Lower leg skin (tissue), 3 donors: ENCODE measurements at regions not wholly inside any gene's neighbourhood (a gene's known extent, or its start where the extent isn't known, plus 50 kb on each side); places are given as distances from the start of the nearest gene placed in this dataset.

Experiments used
- POLR2A ChIP-seq, 2 donors: fragments of 450-650 bp; IDR thresholded peaks; one replicate each; pipeline ENCODE4 v1.6.1; 2016 to 2017; ENCODE audit warnings: antibody characterized with exemption in 2 of 2, mild to moderate bottlenecking in 1 of 2, moderate library complexity in 1 of 2
- TF ChIP-seq, protein P1 (sequence below), 3 donors: fragments of 450-650 bp; IDR thresholded peaks; one replicate each; pipeline ENCODE4 v1.5.1; 2016; ENCODE audit warnings: antibody characterized with exemption in 3 of 3, mild to moderate bottlenecking in 3 of 3, moderate library complexity in 2 of 3

DNA sequence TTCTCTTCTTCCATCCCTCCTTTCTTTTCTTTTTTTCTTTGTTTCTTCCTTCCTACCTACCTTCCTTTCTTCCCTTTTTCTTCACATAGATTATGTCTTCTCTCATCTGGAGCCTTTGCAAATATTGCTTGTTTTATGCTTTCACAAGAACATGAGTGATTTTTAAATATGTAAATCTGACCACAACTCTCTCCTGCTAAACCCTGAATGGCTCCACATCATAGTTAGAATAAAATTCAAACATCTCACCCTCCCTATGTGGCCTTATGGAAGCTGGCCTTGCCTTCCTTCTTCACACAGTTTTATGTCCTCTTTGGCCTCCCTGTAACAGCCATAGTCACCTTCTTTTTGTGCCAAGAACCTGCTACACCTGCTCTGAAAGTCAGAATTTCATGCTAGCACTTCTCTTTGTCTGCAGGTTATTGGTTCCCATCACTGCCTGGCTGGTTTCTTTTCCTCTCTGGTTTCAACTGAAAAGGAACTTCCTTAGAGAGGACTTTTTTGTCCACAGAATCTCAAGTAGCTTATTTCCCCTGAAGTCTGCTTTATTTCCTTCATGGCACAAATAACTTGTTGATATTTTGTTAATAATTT is 114.3 kb upstream of the TNC start:
- no peak for TF ChIP-seq POLR2A (IDR thresholded peaks at IDR 0.05)
- TF ChIP-seq, protein P1, sequence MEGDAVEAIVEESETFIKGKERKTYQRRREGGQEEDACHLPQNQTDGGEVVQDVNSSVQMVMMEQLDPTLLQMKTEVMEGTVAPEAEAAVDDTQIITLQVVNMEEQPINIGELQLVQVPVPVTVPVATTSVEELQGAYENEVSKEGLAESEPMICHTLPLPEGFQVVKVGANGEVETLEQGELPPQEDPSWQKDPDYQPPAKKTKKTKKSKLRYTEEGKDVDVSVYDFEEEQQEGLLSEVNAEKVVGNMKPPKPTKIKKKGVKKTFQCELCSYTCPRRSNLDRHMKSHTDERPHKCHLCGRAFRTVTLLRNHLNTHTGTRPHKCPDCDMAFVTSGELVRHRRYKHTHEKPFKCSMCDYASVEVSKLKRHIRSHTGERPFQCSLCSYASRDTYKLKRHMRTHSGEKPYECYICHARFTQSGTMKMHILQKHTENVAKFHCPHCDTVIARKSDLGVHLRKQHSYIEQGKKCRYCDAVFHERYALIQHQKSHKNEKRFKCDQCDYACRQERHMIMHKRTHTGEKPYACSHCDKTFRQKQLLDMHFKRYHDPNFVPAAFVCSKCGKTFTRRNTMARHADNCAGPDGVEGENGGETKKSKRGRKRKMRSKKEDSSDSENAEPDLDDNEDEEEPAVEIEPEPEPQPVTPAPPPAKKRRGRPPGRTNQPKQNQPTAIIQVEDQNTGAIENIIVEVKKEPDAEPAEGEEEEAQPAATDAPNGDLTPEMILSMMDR (IDR thresholded peaks at IDR 0.05): no peak
